PC-3 (cell line): ENCODE measurements at regions not wholly inside any gene's neighbourhood (a gene's known extent, or its start where the extent isn't known, plus 50 kb on each side); places are given as distances from the start of the nearest gene placed in this dataset.
A peak's percentile ranks its signal among the peaks of the same experiment; 100 is the strongest.

Experiments used
- ATAC-seq: fragments of 200-7000 bp; cut with Tn5 transposase; 2 replicates; pipeline ENCODE4 v1.9.1; 2020; ENCODE audit warnings: mild to moderate bottlenecking, moderate library complexity
- BruUV-seq: library from RNA; stranded (reverse); fragments of 400-500 nt; replicated peaks from 2 replicates; lab custom pipeline; 2021; lab: Mats Ljungman, UMichigan
- CTCF ChIA-PET: fragments of 300-600 bp; sonication (Branson Sonifier 250); formaldehyde crosslinking; loops from one replicate; lab custom pipeline; 2022; ENCODE audit warnings: antibody characterized with exemption; lab: Charles Lee
- POLR2A ChIA-PET: fragments of 300-600 bp; sonication (Branson Sonifier 250); formaldehyde crosslinking; loops from one replicate; lab custom pipeline; 2022; ENCODE audit warnings: antibody characterized with exemption; ENCODE audit not compliant: unreplicated experiment; lab: Charles Lee
- DNase-seq: peaks from one replicate; pipeline ENCODE4 v3.0.0-alpha.2; 2015
- H2AFZ ChIP-seq: fragments of 300-600 bp; sonication (generic); 2 replicates; pipeline ENCODE4 v1.6.0; 2016; ENCODE audit warnings: antibody characterized with exemption, low read length
- H3F3A ChIP-seq: fragments of 300-600 bp; sonication (generic); one replicate; pipeline ENCODE4 v1.6.0; 2017; ENCODE audit warnings: antibody characterized with exemption, low read length, control low read depth, mild to moderate bottlenecking; ENCODE audit not compliant: unreplicated experiment
- H3K27ac ChIP-seq: fragments of 300-600 bp; sonication (generic); 2 replicates; pipeline ENCODE4 v1.5.1; 2016; ENCODE audit warnings: mild to moderate bottlenecking, low read length
- H3K27me3 ChIP-seq: fragments of 300-600 bp; sonication (generic); 2 replicates; pipeline ENCODE4 v1.6.1; 2016; ENCODE audit warnings: low read length, mixed read lengths
- H3K36me3 ChIP-seq: fragments of 300-600 bp; sonication (generic); 2 replicates; pipeline ENCODE4 v1.6.1; 2016; ENCODE audit warnings: low read depth, mixed run types, low read length, mixed read lengths
- H3K4me1 ChIP-seq: fragments of 300-600 bp; sonication (generic); 2 replicates; pipeline ENCODE4 v1.5.1; 2016; ENCODE audit warnings: low read length; ENCODE audit not compliant: insufficient read depth
- H3K4me2 ChIP-seq: fragments of 300-600 bp; sonication (generic); 2 replicates; pipeline ENCODE4 v1.6.0; 2016; ENCODE audit warnings: low read length
- H3K4me3 ChIP-seq: fragments of 300-600 bp; sonication (generic); 2 replicates; pipeline ENCODE4 v1.5.1; 2016; ENCODE audit warnings: mild to moderate bottlenecking, low read length, mixed read lengths
- H3K79me2 ChIP-seq: fragments of 300-600 bp; sonication (generic); 2 replicates; pipeline ENCODE4 v1.6.1; 2017; ENCODE audit warnings: low read length, mixed read lengths
- H3K9ac ChIP-seq: fragments of 300-600 bp; sonication (generic); 2 replicates; pipeline ENCODE4 v1.6.0; 2016; ENCODE audit warnings: mild to moderate bottlenecking, low read length
- H3K9me2 ChIP-seq: fragments of 300-600 bp; sonication (generic); replicated peaks from 2 replicates; pipeline ENCODE4 v1.6.1; 2016; ENCODE audit warnings: mixed run types, low read length, mixed read lengths
- H3K9me3 ChIP-seq: fragments of 300-600 bp; sonication (generic); 2 replicates; pipeline ENCODE4 v1.6.1; 2016; ENCODE audit warnings: low read length, mixed read lengths
- H4K20me1 ChIP-seq: fragments of 300-600 bp; sonication (generic); 2 replicates; pipeline ENCODE4 v1.6.1; 2016; ENCODE audit warnings: low read length, mixed read lengths
- CTCF ChIP-seq: fragments of 300-600 bp; sonication (generic); conservative IDR thresholded peaks from 2 replicates; pipeline ENCODE4 v1.5.1; 2017; ENCODE audit warnings: antibody characterized with exemption, low read depth, mild to moderate bottlenecking, low read length
- EZH2 ChIP-seq: fragments of 300-600 bp; sonication (generic); IDR thresholded peaks from one replicate; pipeline ENCODE4 v1.6.1; 2017; ENCODE audit warnings: antibody characterized with exemption, mild to moderate bottlenecking, low read length; ENCODE audit not compliant: unreplicated experiment
- EZH2phosphoT487 ChIP-seq: fragments of 300-600 bp; sonication (generic); IDR thresholded peaks from 2 replicates; pipeline ENCODE4 v1.6.1; 2018; ENCODE audit warnings: mild to moderate bottlenecking, antibody characterized with exemption, low read length, borderline replicate concordance
- intact Hi-C: fragments of 100-400 bp; cut with micrococcal nuclease; formaldehyde crosslinking; loops from 2 replicates; pipeline ENCODE4 v1.9.0; 2023

GRCh38 chr18:70386582-70386981, 97.7 kb downstream of the SOCS6 start:
- intact Hi-C loops: no loop called here
- Histone ChIP-seq H3K9me2 (no peaks in the 10 kb centered on the region), H3K9ac (no peak overlapping the region), H3K79me2 (peaks cover 9% of the 10 kb centered on the region; the same call in 1 of the 2 replicates), H3K36me3 (no peaks in the 10 kb centered on the region), H4K20me1 (no peaks in the 10 kb centered on the region), H3K9me3 (no peaks in the 10 kb centered on the region), H3K4me3 (no peak overlapping the region), H2AFZ (no peak overlapping the region), H3K4me1 (peaks cover 24% of the 10 kb centered on the region), H3F3A (no peaks in the 10 kb centered on the region), H3K4me2 (no peak overlapping the region), H3K27ac (no peak overlapping the region), H3K27me3 (no peaks in the 10 kb centered on the region)
- BruUV-seq: no TSS peak
- CTCF ChIA-PET: no interaction called here
- TF ChIP-seq EZH2: no peak
- TF ChIP-seq CTCF: no peak
- no peak for TF ChIP-seq EZH2phosphoT487
- DNase-seq: no peak
- no peak for ATAC-seq
- POLR2A ChIA-PET: no interaction called here

GRCh38 chr18:70385474-70385873, 96.6 kb downstream of the SOCS6 start:
- H3K36me3 ChIP-seq: no peaks in the 10 kb centered on the region
- H3K79me2 ChIP-seq: peaks cover 9% of the 10 kb centered on the region; the same call in 1 of the 2 replicates
- H3K4me3 ChIP-seq: no peak overlapping the region
- H3K4me2 ChIP-seq: peak overlapping the region; percentile 40
- H2AFZ ChIP-seq: no peak overlapping the region
- TF ChIP-seq EZH2phosphoT487 (no peak), CTCF (no peak), EZH2 (no peak)
- peak overlapping the region; percentile 97 for H3K27ac ChIP-seq
- no peaks in the 10 kb centered on the region for H3K9me2 ChIP-seq
- POLR2A ChIA-PET: no interaction called here
- CTCF ChIA-PET: no interaction called here
- peaks cover 24% of the 10 kb centered on the region for H3K4me1 ChIP-seq
- no peaks in the 10 kb centered on the region for H4K20me1 ChIP-seq
- ATAC-seq: no peak
- no peaks in the 10 kb centered on the region for H3K27me3 ChIP-seq
- no peak for DNase-seq
- H3K9me3 ChIP-seq: no peaks in the 10 kb centered on the region
- intact Hi-C loops: loop anchor here (2.0 kb wide), 1 partner anchor 189 kb away; no protein-coding TSS in a partner anchor
- no peaks in the 10 kb centered on the region for H3F3A ChIP-seq
- H3K9ac ChIP-seq: peak overlapping the region; percentile 75
- BruUV-seq: no TSS peak

GRCh38 chr18:70384181-70384790, 95.4 kb downstream of the SOCS6 start:
- peak overlapping the region; percentile 69 for H3K9ac ChIP-seq
- H3F3A ChIP-seq: no peaks in the 10 kb centered on the region
- peaks cover 9% of the 10 kb centered on the region; the same call in 1 of the 2 replicates for H3K79me2 ChIP-seq
- no peaks in the 10 kb centered on the region for H3K36me3 ChIP-seq
- H3K4me2 ChIP-seq: peak overlapping the region; percentile 74
- peaks cover 24% of the 10 kb centered on the region for H3K4me1 ChIP-seq
- POLR2A ChIA-PET: interaction anchor here (0.7 to 1.0 kb wide), 3 partner anchors 13 to 51 kb away, joined by 3 to 8 read pairs (median 4); no protein-coding TSS in a partner anchor
- H2AFZ ChIP-seq: no peak overlapping the region
- CTCF ChIA-PET: interaction anchor here (0.6 to 0.9 kb wide), 2 partner anchors 38 to 165 kb away, joined by 3 read pairs; no protein-coding TSS in a partner anchor
- H3K27ac ChIP-seq: peak overlapping the region; percentile 97
- TSS peak; percentile 53 for BruUV-seq
- TF ChIP-seq CTCF (no peak), EZH2phosphoT487 (no peak), EZH2 (no peak)
- H4K20me1 ChIP-seq: no peaks in the 10 kb centered on the region
- no peaks in the 10 kb centered on the region for H3K9me2 ChIP-seq
- H3K9me3 ChIP-seq: no peaks in the 10 kb centered on the region
- H3K4me3 ChIP-seq: peak overlapping the region; percentile 47; the same call in 1 of the 2 replicates
- DNase-seq (peak; percentile 96), ATAC-seq (peak; percentile 95)
- intact Hi-C loops: loop anchor here (1.0 to 2.0 kb wide), 3 partner anchors 25 to 187 kb away; no protein-coding TSS in a partner anchor
- no peaks in the 10 kb centered on the region for H3K27me3 ChIP-seq
